K562 (cell line): ENCODE measurements at regions not wholly inside any gene's neighbourhood (a gene's known extent, or its start where the extent isn't known, plus 50 kb on each side); places are given as distances from the start of the nearest gene placed in this dataset.

Experiments
- ATF7 ChIP-seq: fragments of 450-650 bp; IDR thresholded peaks from 2 replicates; pipeline ENCODE4 v1.7.1; 2014; ENCODE audit warnings: mild to moderate bottlenecking, moderate library complexity
- CREB1 ChIP-seq, 2 experiments: sonication (generic) in 1 of 2; formaldehyde crosslinking in 1 of 2; IDR thresholded peaks; 2 replicates each; pipeline versions ENCODE4 v1.6.1 to v1.8.0; 2012 to 2022; ENCODE audit warnings: inconsistent platforms in 1 of 2, mild to moderate bottlenecking in 1 of 2, missing genetic modification reagents in 1 of 2, moderate library complexity in 1 of 2
- EP300 ChIP-seq: IDR thresholded peaks from 2 replicates; pipeline ENCODE4 v1.6.1; 2012; ENCODE audit warnings: low read length, improper control_type of control experiment
- HNRNPL ChIP-seq: fragments of 200-400 bp; formaldehyde crosslinking; IDR thresholded peaks from 2 replicates; pipeline ENCODE4 v1.6.1; 2017; ENCODE audit warnings: low read depth, mild to moderate bottlenecking, low read length
- IRF2 ChIP-seq: sonication (generic); formaldehyde crosslinking; IDR thresholded peaks from 2 replicates; pipeline ENCODE4 v1.8.1; 2022; ENCODE audit warnings: mild to moderate bottlenecking, missing genetic modification reagents
- ZBTB40 ChIP-seq, 2 experiments: fragments of 450-650 bp in 1 of 2; sonication (generic) in 1 of 2; formaldehyde crosslinking in 1 of 2; IDR thresholded peaks; 2 replicates each; pipeline versions ENCODE4 v1.7.1 to v1.9.0; 2016 to 2022; ENCODE audit warnings: inconsistent platforms in 1 of 2, mild to moderate bottlenecking in 1 of 2, missing genetic modification reagents in 1 of 2
- ZNF780A ChIP-seq: fragments of 250-450 bp; sonication (Bioruptor Pico); IDR thresholded peaks from 2 replicates; pipeline ENCODE4 v1.5.0; 2021; ENCODE audit warnings: mild to moderate bottlenecking

- TF ChIP-seq ATF7 = no peak
- no peak for TF ChIP-seq ZNF780A (CRISPR knock-in tag)
- no peak for TF ChIP-seq EP300
- no peak for TF ChIP-seq HNRNPL
- no peak for TF ChIP-seq CREB1 (IDR thresholded peaks at IDR 0.05)
- no peak for TF ChIP-seq CREB1 (CRISPR knock-in tag; IDR thresholded peaks at IDR 0.05)
- no peak for TF ChIP-seq IRF2 (CRISPR knock-in tag)
- TF ChIP-seq ZBTB40 (IDR thresholded peaks at IDR 0.05) = no peak
- TF ChIP-seq ZBTB40 (CRISPR knock-in tag; IDR thresholded peaks at IDR 0.05) = no peak
These were observed 1165.6 kb upstream of the ZEB2 start for GRCh38 chr2:145685383-145686050.
